A549 (cell line): ENCODE measurements at regions not wholly inside any gene's neighbourhood (a gene's known extent, or its start where the extent isn't known, plus 50 kb on each side); places are given as distances from the start of the nearest gene placed in this dataset.

ENCODE experiments used
- ATAC-seq, 2 experiments: fragments of 200-7000 bp in 1 of 2; fragments of >200 bp in 1 of 2; cut with Nextera tagmentation in 1 of 2; cut with Tn5 transposase in 1 of 2; 3 replicates each; pipeline versions ENCODE4 v1.8.0 to v1.9.1; 2018 to 2020; ENCODE audit warnings: mild to moderate bottlenecking in 1 of 2, moderate library complexity in 1 of 2
- CTCF ChIA-PET: fragments of 300-600 bp; sonication (Branson Sonifier 250); formaldehyde crosslinking; extraction: SDS; loops from one replicate; lab custom pipeline; 2021; ENCODE audit warnings: antibody characterized with exemption, inconsistent platforms; lab: Yijun Ruan, JAX
- POLR2A ChIA-PET: fragments of 350-600 bp; formaldehyde crosslinking; extraction: SDS; loops from one replicate; lab custom pipeline; 2021; ENCODE audit warnings: antibody characterized with exemption, inconsistent platforms; lab: Yijun Ruan, JAX
- DNase-seq, 2 experiments: peaks; one replicate each; pipeline versions ENCODE4 v3.0.0 to v3.0.0-alpha.2; 2011 to 2016; ENCODE audit warnings: low read depth in 1 of 2, low spot score in 1 of 2
- FAIRE-seq: peaks from 2 replicates; lab custom pipeline; 2011; peaks lifted over from hg19 to GRCh38; lab: Jason Lieb, UNC
- H3K27ac ChIP-seq, 2 experiments: fragments of >200 bp; sonication (Bioruptor Twin); formaldehyde crosslinking; 3 replicates each; pipeline ENCODE4 v1.5.1; 2016 to 2017
- H3K4me1 ChIP-seq: fragments of >200 bp; sonication (Bioruptor Twin); formaldehyde crosslinking; 3 replicates; pipeline ENCODE4 v1.6.1; 2016
- H3K4me2 ChIP-seq: fragments of >200 bp; sonication (Bioruptor Twin); formaldehyde crosslinking; 3 replicates; pipeline ENCODE4 v1.6.1; 2016
- H3K4me3 ChIP-seq: fragments of >200 bp; sonication (Bioruptor Twin); formaldehyde crosslinking; 3 replicates; pipeline ENCODE4 v1.5.1; 2016
- H3K9me3 ChIP-seq: fragments of >200 bp; sonication (Bioruptor Twin); formaldehyde crosslinking; 3 replicates; pipeline ENCODE4 v1.6.1; 2016
- CHD2 ChIP-seq: fragments of 150-350 bp; IDR thresholded peaks from 2 replicates; pipeline ENCODE4 v1.6.1; 2014; ENCODE audit warnings: low read length; ENCODE audit not compliant: partially characterized antibody
- EHF ChIP-seq: fragments of 250-450 bp; sonication (Bioruptor Pico); IDR thresholded peaks from 2 replicates; pipeline ENCODE4 v1.5.0; 2020; ENCODE audit warnings: mild to moderate bottlenecking
- EHMT2 ChIP-seq: fragments of 200-600 bp; sonication (generic); IDR thresholded peaks from 2 replicates; pipeline ENCODE4 v1.6.1; 2016; ENCODE audit warnings: antibody characterized with exemption, low read depth, mild to moderate bottlenecking, moderate library complexity
- EP300 ChIP-seq, 2 experiments: fragments of >200 bp; sonication (Bioruptor Twin); formaldehyde crosslinking; IDR thresholded peaks; 2 replicates in 1 of 2; 3 replicates in 1 of 2; pipeline ENCODE4 v1.6.1; 2016 to 2017
- FOSB ChIP-seq: fragments of 250-450 bp; sonication (Bioruptor Pico); IDR thresholded peaks from 2 replicates; pipeline ENCODE4 v1.5.0; 2020; ENCODE audit warnings: mild to moderate bottlenecking, moderate library complexity
- HEYL ChIP-seq: fragments of 250-450 bp; sonication (Bioruptor Pico); IDR thresholded peaks from 2 replicates; pipeline ENCODE4 v1.8.0; 2021; ENCODE audit warnings: mild to moderate bottlenecking, moderate library complexity
- HOXA7 ChIP-seq: fragments of 250-450 bp; sonication (Bioruptor Pico); IDR thresholded peaks from 2 replicates; pipeline ENCODE4 v1.5.0; 2020; ENCODE audit warnings: mild to moderate bottlenecking, moderate library complexity
- MAFK ChIP-seq: fragments of 450-650 bp; IDR thresholded peaks from 2 replicates; pipeline ENCODE4 v1.6.1; 2014; ENCODE audit not compliant: partially characterized antibody
- MAZ ChIP-seq: fragments of 150-350 bp; IDR thresholded peaks from 2 replicates; pipeline ENCODE4 v1.6.1; 2014; ENCODE audit warnings: antibody characterized with exemption, low read depth, low read length, borderline replicate concordance
- MYC ChIP-seq: IDR thresholded peaks from 2 replicates; pipeline ENCODE4 v1.6.1; 2012; ENCODE audit warnings: mild to moderate bottlenecking, inconsistent platforms, low read length, improper control_type of control experiment, borderline replicate concordance
- NPAS2 ChIP-seq: fragments of 250-450 bp; sonication (Bioruptor Pico); IDR thresholded peaks from 2 replicates; pipeline ENCODE4 v1.8.0; 2022; ENCODE audit warnings: mild to moderate bottlenecking, moderate library complexity, borderline replicate concordance
- PHF8 ChIP-seq: fragments of 200-600 bp; sonication (generic); IDR thresholded peaks from 2 replicates; pipeline ENCODE4 v1.6.1; 2016; ENCODE audit warnings: low read depth, mild to moderate bottlenecking, antibody characterized with exemption, moderate library complexity, borderline replicate concordance
- POLR2AphosphoS2 ChIP-seq: conservative IDR thresholded peaks from 2 replicates; pipeline ENCODE4 v1.6.1; 2012; ENCODE audit warnings: low read length, improper control_type of control experiment, inconsistent platforms
- RFX5 ChIP-seq: fragments of 450-650 bp; IDR thresholded peaks from 2 replicates; pipeline ENCODE4 v1.7.1; 2014; ENCODE audit warnings: antibody characterized with exemption, mild to moderate bottlenecking, moderate library complexity
- SMC3 ChIP-seq: fragments of >200 bp; sonication (Bioruptor Twin); formaldehyde crosslinking; IDR thresholded peaks from 3 replicates; pipeline ENCODE4 v1.6.1; 2018; ENCODE audit warnings: inconsistent platforms
- TP53 ChIP-seq: fragments of 250-450 bp; sonication (Bioruptor Pico); IDR thresholded peaks from 2 replicates; pipeline ENCODE4 v1.5.0; 2021; ENCODE audit warnings: mild to moderate bottlenecking, moderate library complexity
- ZNF302 ChIP-seq: fragments of 250-450 bp; sonication (Bioruptor Pico); IDR thresholded peaks from 2 replicates; pipeline ENCODE4 v1.9.0; 2021; ENCODE audit warnings: inconsistent platforms, mild to moderate bottlenecking, moderate library complexity
- ZSCAN20 ChIP-seq: fragments of 250-450 bp; sonication (Bioruptor Pico); IDR thresholded peaks from 2 replicates; pipeline ENCODE4 v1.8.0; 2022; ENCODE audit warnings: mild to moderate bottlenecking, moderate library complexity
- WGBS: methylation state at CpG from one replicate; pipeline ENCODE4 v1.1.6; 2017; ENCODE audit errors: missing lambda C conversion rate; 5-methylcytosine and 5-hydroxymethylcytosine counted together
- TF ChIP-seq, protein P1 (sequence below): IDR thresholded peaks from 2 replicates; pipeline ENCODE4 v1.6.1; 2012
- TF ChIP-seq, protein P2 (sequence below): IDR thresholded peaks from 2 replicates; pipeline ENCODE4 v1.6.1; 2012; ENCODE audit warnings: low read depth, borderline replicate concordance
- TF ChIP-seq, protein P3 (sequence below): fragments of 450-650 bp; IDR thresholded peaks from 2 replicates; pipeline ENCODE4 v1.6.1; 2014; ENCODE audit warnings: antibody characterized with exemption
- TF ChIP-seq, protein P4 (sequence below): fragments of >200 bp; sonication (Bioruptor Twin); formaldehyde crosslinking; IDR thresholded peaks from 3 replicates; pipeline ENCODE4 v1.6.1; 2016

DNA sequence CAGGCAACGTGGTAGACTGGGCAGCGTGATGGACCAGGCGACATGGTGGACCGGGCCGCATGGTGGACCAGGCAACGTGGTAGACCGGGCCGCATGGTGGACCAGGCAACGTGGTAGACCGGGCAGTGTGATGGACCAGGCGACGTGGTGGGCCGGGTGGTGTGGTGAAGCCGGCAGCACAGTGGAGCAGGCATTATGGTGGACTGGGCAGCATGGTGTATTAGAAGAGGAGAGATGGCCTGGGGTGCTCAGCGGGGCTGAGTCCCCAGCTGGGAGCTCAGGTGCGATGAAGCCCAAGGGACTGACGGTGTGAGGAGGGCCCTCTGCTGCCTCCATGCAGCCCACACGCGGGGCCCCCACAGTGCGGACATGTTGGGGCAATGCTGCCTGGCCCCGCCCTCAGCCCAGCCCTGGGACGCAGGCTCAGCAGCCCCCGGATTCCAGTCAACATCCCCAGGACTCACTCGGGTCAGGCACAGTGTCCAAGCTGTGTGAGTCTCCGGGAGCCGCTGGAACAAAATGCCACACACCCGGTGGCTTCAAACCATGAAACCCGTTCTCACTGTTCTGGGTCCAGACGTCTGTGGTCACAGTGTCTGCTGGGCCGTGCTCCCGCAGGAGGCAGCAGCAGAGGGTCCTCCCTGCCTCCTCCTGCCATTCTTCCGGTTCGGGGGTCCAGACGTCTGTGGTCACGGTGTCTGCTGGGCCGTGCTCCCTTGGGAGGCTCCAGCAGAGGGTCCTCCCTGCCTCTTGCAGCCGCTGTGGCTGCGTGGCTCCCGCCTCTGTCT lies 1084.9 kb downstream of the BRD1 start:
- no peak for FAIRE-seq

DNA sequence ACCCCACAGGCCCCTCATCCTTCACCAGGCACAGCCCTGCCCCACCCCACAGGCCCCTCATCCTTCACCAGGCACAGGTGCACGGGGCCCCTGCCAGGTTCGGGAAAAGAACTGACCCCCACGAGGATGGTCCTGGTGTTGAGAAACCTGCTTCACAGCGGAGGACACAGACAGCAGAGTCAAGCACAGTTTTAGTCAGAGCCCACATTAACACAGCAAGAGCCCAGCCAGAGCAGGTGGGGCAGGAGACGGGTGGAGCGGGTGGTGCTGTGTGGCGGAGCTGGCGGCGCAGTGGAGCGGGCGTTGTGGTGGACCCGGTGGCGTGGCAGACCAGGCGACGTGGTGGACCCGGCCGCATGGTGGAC lies 1085.5 kb downstream of the BRD1 start:
- ChIA-PET POLR2A (no interaction called here), CTCF (no interaction called here)
- FAIRE-seq (no peak), ATAC-seq (no peak)
- Histone ChIP-seq H3K27ac (no peak overlapping the region), H3K9me3 (no peaks in the 10 kb centered on the region)
- TF ChIP-seq, protein P1, sequence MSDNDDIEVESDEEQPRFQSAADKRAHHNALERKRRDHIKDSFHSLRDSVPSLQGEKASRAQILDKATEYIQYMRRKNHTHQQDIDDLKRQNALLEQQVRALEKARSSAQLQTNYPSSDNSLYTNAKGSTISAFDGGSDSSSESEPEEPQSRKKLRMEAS, result no peak
- TF ChIP-seq MYC, result no peak
- TF ChIP-seq MAFK, result no peak
- TF ChIP-seq ZNF302 (CRISPR knock-in tag), result no peak
- no peak for TF ChIP-seq MAZ
- TF ChIP-seq, all 56 proteins: peak for 0
- WGBS, result no CpG with 5 or more reads among the region's 17 CpGs
- no peak overlapping the region for H3K4me3 ChIP-seq
- H3K4me1 ChIP-seq, result no peaks in the 10 kb centered on the region
- no peak overlapping the region for H3K4me2 ChIP-seq
- DNase-seq, result no peak

More for the DNA sequence above, 1084.9 kb downstream of the BRD1 start:
- ChIA-PET POLR2A (no interaction called here), CTCF (no interaction called here)
- H3K9me3 ChIP-seq, result no peaks in the 10 kb centered on the region
- H3K4me1 ChIP-seq, result no peaks in the 10 kb centered on the region
- TF ChIP-seq EHMT2 (no peak), PHF8 (no peak), MYC (no peak), HOXA7 (no peak), TP53 (no peak), POLR2AphosphoS2 (no peak), EP300 (IDR thresholded peaks at IDR 0.05) (no peak), EHF (no peak), ZSCAN20 (CRISPR knock-in tag) (no peak), HEYL (CRISPR knock-in tag) (no peak), MAZ (no peak), CHD2 (no peak), SMC3 (no peak)
- TF ChIP-seq, protein P2, sequence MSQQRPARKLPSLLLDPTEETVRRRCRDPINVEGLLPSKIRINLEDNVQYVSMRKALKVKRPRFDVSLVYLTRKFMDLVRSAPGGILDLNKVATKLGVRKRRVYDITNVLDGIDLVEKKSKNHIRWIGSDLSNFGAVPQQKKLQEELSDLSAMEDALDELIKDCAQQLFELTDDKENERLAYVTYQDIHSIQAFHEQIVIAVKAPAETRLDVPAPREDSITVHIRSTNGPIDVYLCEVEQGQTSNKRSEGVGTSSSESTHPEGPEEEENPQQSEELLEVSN, result no peak
- TF ChIP-seq, protein P3, sequence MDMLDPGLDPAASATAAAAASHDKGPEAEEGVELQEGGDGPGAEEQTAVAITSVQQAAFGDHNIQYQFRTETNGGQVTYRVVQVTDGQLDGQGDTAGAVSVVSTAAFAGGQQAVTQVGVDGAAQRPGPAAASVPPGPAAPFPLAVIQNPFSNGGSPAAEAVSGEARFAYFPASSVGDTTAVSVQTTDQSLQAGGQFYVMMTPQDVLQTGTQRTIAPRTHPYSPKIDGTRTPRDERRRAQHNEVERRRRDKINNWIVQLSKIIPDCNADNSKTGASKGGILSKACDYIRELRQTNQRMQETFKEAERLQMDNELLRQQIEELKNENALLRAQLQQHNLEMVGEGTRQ, result no peak
- TF ChIP-seq, protein P4, sequence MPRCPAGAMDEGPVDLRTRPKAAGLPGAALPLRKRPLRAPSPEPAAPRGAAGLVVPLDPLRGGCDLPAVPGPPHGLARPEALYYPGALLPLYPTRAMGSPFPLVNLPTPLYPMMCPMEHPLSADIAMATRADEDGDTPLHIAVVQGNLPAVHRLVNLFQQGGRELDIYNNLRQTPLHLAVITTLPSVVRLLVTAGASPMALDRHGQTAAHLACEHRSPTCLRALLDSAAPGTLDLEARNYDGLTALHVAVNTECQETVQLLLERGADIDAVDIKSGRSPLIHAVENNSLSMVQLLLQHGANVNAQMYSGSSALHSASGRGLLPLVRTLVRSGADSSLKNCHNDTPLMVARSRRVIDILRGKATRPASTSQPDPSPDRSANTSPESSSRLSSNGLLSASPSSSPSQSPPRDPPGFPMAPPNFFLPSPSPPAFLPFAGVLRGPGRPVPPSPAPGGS, result no peak
- H3K4me2 ChIP-seq, result no peak overlapping the region
- DNase-seq (no peak), ATAC-seq (no peak)
- 82% methylated on average over 14 of the region's 39 CpGs for WGBS
- H3K4me3 ChIP-seq, result no peak overlapping the region
- no peak overlapping the region for H3K27ac ChIP-seq

DNA sequence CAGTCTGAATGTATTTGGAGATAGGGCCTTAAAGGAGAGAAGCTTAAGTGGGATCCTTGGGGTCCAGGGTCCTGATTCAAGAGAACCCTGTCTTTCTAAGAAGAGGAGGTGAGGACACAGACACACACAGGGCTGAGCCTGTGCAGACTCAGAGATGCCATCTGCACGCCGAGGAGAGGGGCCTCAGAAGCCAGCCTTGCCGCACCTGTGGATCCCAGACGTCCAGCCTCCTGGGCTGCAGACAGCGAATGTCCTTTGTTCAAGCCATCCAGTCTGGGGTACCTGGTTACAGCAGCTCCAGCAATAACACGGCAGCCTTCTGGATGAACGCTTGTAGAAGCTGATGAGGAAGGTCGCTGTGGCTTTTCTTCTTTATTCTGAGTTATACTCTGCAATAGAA lies 1086.1 kb downstream of the BRD1 start:
- no peak for FAIRE-seq
- no peak overlapping the region for H3K4me2 ChIP-seq
- H3K27ac ChIP-seq, result no peak overlapping the region
- no peak overlapping the region for H3K4me3 ChIP-seq
- POLR2A ChIA-PET, result no interaction called here
- 77% methylated on average over 8 of the region's 8 CpGs for WGBS
- DNase-seq, result no peak
- no peaks in the 10 kb centered on the region for H3K9me3 ChIP-seq
- TF ChIP-seq FOSB, result no peak
- no peak for TF ChIP-seq EP300 (IDR thresholded peaks at IDR 0.05)
- TF ChIP-seq NPAS2 (CRISPR knock-in tag), result no peak
- no peak for TF ChIP-seq RFX5
- CTCF ChIA-PET, result no interaction called here
- H3K4me1 ChIP-seq, result peaks cover under 1% of the 10 kb centered on the region; the same call in 1 of the 3 replicates
- ATAC-seq, result no peak
